Suprapubic skin (tissue), 4 donors: ENCODE measurements at regions not wholly inside any gene's neighbourhood (a gene's known extent, or its start where the extent isn't known, plus 50 kb on each side); places are given as distances from the start of the nearest gene placed in this dataset.

Source experiments
- DNase-seq, 2 donors: peaks; one replicate each; pipeline ENCODE4 v3.0.0-alpha.2; 2019; ENCODE audit warnings: low spot score in 2 of 2
- H3K27ac ChIP-seq: fragments of 200-600 bp; sonication (generic); one replicate; pipeline ENCODE4 v1.5.1; 2019
- H3K27me3 ChIP-seq: fragments of 200-600 bp; sonication (generic); one replicate; pipeline ENCODE4 v1.5.1; 2019
- H3K36me3 ChIP-seq: fragments of 200-600 bp; sonication (generic); one replicate; pipeline ENCODE4 v1.5.1; 2019
- H3K4me1 ChIP-seq: fragments of 200-600 bp; sonication (generic); one replicate; pipeline ENCODE4 v1.5.1; 2019
- H3K4me3 ChIP-seq: fragments of 200-600 bp; sonication (generic); one replicate; pipeline ENCODE4 v1.5.1; 2019; ENCODE audit warnings: mild to moderate bottlenecking
- H3K9me3 ChIP-seq: fragments of 200-600 bp; sonication (generic); one replicate; pipeline ENCODE4 v1.5.1; 2019
- EP300 ChIP-seq: sonication (generic); formaldehyde crosslinking; IDR thresholded peaks from one replicate; pipeline ENCODE4 v1.6.1; 2017; ENCODE audit warnings: antibody characterized with exemption
- POLR2A ChIP-seq, 2 donors: fragments of 450-650 bp; IDR thresholded peaks; one replicate each; pipeline ENCODE4 v1.6.1; 2017; ENCODE audit warnings: antibody characterized with exemption in 2 of 2, mild to moderate bottlenecking in 2 of 2, moderate library complexity in 2 of 2
- POLR2AphosphoS5 ChIP-seq, 3 donors: sonication (generic); formaldehyde crosslinking; IDR thresholded peaks; one replicate each; pipeline ENCODE4 v1.6.1; 2017; ENCODE audit warnings: antibody characterized with exemption in 3 of 3
- WGBS: methylation state at CpG from one replicate; pipeline ENCODE4 v1.1.5; 2018; 5-methylcytosine and 5-hydroxymethylcytosine counted together
- TF ChIP-seq, protein P1 (sequence below), 2 donors: fragments of 200-600 bp in 1 of 2; fragments of 450-650 bp in 1 of 2; sonication (generic) in 1 of 2; IDR thresholded peaks; one replicate each; pipeline ENCODE4 v1.5.1; 2016 to 2019; ENCODE audit warnings: antibody characterized with exemption in 2 of 2, mild to moderate bottlenecking in 1 of 2, moderate library complexity in 1 of 2

DNA sequence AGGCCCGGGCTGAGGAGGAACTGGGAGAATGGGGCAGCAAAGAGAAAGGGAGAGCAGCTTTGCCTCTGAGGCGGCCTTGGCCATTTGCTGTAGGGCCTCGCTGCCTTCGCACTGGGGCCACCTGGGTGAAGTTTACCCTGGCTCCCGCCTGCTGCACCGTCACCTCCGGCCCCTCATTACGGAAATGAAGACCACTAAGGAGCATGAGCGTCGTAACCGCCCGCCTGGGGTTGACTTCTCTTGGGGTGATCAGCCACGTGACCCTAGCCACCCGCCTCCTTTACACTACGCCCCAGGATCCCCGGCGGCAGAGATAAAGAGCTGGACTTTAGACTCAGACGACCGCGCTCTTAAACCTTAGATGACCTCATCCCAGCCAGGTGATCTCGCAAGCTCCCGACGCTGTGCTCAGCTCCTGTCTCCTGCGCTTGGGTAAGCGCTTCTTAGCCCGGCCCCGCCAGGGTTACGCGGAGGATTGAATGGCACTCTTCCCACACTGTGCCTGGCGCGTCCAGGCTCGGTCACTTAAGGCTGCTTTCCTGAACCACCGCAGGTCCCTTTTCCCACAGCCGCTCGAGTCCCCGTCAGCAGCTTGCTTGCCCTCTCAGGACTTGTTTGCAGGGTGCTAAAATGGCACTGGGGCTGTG, 107.9 kb upstream of the LARP1 start:
- DNase-seq = no peak
- no peak for TF ChIP-seq POLR2A (IDR thresholded peaks at IDR 0.05)
- TF ChIP-seq EP300 = no peak
- TF ChIP-seq POLR2AphosphoS5 (IDR thresholded peaks at IDR 0.05) = no peak
- TF ChIP-seq, protein P1, sequence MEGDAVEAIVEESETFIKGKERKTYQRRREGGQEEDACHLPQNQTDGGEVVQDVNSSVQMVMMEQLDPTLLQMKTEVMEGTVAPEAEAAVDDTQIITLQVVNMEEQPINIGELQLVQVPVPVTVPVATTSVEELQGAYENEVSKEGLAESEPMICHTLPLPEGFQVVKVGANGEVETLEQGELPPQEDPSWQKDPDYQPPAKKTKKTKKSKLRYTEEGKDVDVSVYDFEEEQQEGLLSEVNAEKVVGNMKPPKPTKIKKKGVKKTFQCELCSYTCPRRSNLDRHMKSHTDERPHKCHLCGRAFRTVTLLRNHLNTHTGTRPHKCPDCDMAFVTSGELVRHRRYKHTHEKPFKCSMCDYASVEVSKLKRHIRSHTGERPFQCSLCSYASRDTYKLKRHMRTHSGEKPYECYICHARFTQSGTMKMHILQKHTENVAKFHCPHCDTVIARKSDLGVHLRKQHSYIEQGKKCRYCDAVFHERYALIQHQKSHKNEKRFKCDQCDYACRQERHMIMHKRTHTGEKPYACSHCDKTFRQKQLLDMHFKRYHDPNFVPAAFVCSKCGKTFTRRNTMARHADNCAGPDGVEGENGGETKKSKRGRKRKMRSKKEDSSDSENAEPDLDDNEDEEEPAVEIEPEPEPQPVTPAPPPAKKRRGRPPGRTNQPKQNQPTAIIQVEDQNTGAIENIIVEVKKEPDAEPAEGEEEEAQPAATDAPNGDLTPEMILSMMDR (IDR thresholded peaks at IDR 0.05) = no peak
- peaks cover 9% of the 10 kb centered on the region for H3K4me1 ChIP-seq
- H3K36me3 ChIP-seq = no peaks in the 10 kb centered on the region
- no peaks in the 10 kb centered on the region for H3K27me3 ChIP-seq
- H3K9me3 ChIP-seq = no peaks in the 10 kb centered on the region
- H3K27ac ChIP-seq = no peak overlapping the region
- peak overlapping the region; percentile 43 for H3K4me3 ChIP-seq
- WGBS = 17% methylated on average over 14 of the region's 36 CpGs

GRCh38 chr5:154646745-154647113, 108.4 kb upstream of the LARP1 start:
- Histone ChIP-seq H3K27me3 (no peaks in the 10 kb centered on the region), H3K9me3 (no peaks in the 10 kb centered on the region), H3K4me1 (peaks cover 9% of the 10 kb centered on the region), H3K27ac (no peak overlapping the region), H3K36me3 (no peaks in the 10 kb centered on the region), H3K4me3 (peak overlapping the region; percentile 43)
- 65% methylated on average over 23 of the region's 24 CpGs for WGBS
- DNase-seq = no peak
- TF ChIP-seq, protein P1 (IDR thresholded peaks at IDR 0.05) = no peak
- TF ChIP-seq EP300 = no peak
- TF ChIP-seq POLR2AphosphoS5 (IDR thresholded peaks at IDR 0.05) = no peak
- no peak for TF ChIP-seq POLR2A (IDR thresholded peaks at IDR 0.05)

- Histone ChIP-seq H3K4me3 (no peak overlapping the region), H3K36me3 (no peaks in the 10 kb centered on the region), H3K27me3 (no peaks in the 10 kb centered on the region), H3K9me3 (no peaks in the 10 kb centered on the region), H3K4me1 (peaks cover 9% of the 10 kb centered on the region), H3K27ac (no peak overlapping the region)
- WGBS = 90% methylated on average over 5 of the region's 5 CpGs
- TF ChIP-seq POLR2A (IDR thresholded peaks at IDR 0.05) (no peak), POLR2AphosphoS5 (IDR thresholded peaks at IDR 0.05) (no peak), EP300 (no peak)
- TF ChIP-seq, protein P1 (IDR thresholded peaks at IDR 0.05) = no peak
- DNase-seq = no peak
These were observed 110.3 kb upstream of the LARP1 start for GRCh38 chr5:154644745-154645411.

DNA sequence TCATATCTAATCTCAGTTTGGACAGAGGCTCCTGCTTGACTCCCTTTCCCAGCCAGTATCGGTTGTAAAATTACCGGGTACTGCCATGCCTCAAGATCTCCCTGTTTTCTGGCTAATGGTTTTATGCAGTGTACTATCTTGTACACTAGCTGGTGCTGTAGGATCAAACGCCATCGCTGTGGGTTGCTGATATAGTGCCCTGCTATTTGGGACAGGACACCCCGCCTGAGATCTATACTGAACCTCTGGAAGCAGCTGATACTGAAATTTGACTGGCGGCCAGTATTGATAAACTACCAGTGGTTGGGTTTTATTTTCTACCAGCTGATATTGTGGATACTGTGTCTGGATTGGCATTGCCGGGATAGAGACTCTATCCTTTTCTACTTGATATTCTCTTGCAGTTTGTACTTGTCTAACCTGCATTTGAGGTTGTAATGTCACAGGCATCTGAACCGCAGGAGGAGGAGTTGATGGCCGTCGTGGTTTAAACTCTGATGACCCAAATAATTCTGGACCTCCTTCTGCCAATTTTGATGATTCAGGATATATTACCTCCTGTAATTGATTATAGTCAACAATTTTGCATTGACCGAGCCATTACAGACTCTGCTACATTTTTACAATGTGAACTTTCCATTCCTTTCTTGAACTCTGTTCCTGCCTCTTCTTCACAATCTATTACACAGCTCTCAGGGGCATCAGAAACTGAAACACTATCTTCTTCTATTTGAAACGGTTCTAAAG, 112.5 kb upstream of the LARP1 start:
- H3K36me3 ChIP-seq = no peaks in the 10 kb centered on the region
- H3K4me1 ChIP-seq = peaks cover 8% of the 10 kb centered on the region
- 71% methylated on average over 12 of the region's 12 CpGs for WGBS
- H3K4me3 ChIP-seq = no peak overlapping the region
- no peaks in the 10 kb centered on the region for H3K9me3 ChIP-seq
- DNase-seq = no peak
- H3K27me3 ChIP-seq = no peaks in the 10 kb centered on the region
- no peak overlapping the region for H3K27ac ChIP-seq
- TF ChIP-seq POLR2A (IDR thresholded peaks at IDR 0.05) = no peak
- TF ChIP-seq EP300 = no peak
- TF ChIP-seq POLR2AphosphoS5 (IDR thresholded peaks at IDR 0.05) = no peak
- TF ChIP-seq, protein P1 (IDR thresholded peaks at IDR 0.05) = peak in 1 of 2 donors; percentile 41
